Activated CD8-positive, alpha-beta memory T cell treated with anti-CD3 and anti-CD28 coated beads, Interleukin-2, amount 50 U/mL, for 24 hours (primary cell): ENCODE measurements at regions not wholly inside any gene's neighbourhood (a gene's known extent, or its start where the extent isn't known, plus 50 kb on each side); places are given as distances from the start of the nearest gene placed in this dataset.
"Not testable (repeated sequence)": the region's sequence is repeated elsewhere in the genome, so short reads cannot be mapped to it uniquely, and the experiment has no call there.

Experiments
- DNase-seq: peaks from one replicate; pipeline ENCODE4 v3.0.0-alpha.2; 2020; ENCODE audit errors: extremely low read depth

DNA sequence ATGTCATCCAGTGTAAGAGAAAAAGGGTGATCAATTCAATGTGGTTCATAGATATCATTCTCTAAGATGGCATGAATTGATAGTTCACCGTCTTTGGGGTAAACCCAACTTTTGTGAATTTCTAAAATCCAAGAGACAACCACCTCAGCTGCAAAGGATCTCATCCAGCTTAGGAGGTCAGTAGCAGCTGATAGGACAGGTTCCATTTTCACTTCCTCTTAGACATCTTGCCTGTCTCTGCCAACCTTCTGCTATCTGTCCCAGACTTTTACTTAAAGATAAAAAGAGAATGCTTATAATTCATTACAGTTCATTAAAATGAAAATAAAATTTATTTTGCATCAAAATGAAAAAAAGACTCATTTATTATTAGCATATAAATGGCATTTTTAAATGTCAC is 468.2 kb downstream of the XYLT1 start:
- DNase-seq: no peak

DNA sequence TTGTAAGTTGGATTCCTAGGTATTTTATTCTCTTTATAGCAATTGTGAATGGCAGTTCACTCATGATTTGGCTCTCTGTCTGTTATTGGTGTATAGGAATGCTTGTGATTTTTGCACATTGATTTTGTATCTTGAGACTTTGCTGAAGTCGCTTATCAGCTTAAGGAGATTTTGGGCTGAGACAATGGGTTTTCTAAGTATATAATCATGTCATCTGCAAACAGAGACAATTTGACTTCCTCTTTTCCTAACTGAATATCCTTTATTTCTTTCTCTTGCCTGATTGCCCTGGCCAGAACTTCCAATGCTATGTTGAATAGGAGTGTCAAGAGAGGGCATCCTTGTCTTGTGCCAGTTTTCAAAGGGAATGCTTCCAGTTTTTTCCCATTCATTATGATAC is 464.8 kb downstream of the XYLT1 start:
- not testable (repeated sequence) for DNase-seq

DNA sequence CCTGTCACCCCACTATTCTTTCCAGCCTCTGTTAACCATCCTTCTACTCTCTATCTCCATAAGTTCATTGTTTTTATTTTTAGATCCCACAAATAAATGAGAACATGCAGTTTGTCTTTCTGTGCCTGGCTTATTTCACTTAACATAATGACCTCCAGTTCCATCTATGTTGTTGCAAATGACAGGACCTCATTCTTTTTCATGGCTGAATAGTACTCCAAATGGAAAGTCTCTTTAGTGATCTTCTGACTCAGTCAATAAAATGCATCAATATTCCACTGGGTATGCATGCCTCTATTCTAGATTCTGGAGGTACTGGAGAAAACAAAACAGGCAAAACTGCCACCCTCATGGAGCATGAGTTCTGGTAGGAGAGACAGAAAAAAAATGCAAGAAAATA is 459.0 kb downstream of the XYLT1 start:
- no peak for DNase-seq

DNA sequence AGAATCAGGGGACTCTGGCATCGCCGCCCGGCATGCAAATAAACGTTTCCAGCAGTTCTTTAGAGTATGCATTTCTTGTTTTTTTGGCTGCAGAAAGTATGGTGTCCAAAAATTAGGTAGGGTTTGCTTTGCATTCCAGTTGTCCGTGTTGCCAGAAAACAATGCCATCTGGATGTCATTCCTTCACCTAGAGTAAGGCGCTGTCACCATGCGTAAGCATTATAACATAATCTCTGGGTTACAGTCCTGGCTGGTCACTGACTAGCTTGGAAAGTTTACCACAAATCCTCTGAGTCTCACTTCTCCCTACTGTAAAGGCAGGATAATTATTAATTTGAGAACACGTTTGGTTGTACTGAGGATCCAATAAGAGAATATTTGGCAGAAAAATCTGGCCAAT is 457.7 kb downstream of the XYLT1 start:
- no peak for DNase-seq

DNA sequence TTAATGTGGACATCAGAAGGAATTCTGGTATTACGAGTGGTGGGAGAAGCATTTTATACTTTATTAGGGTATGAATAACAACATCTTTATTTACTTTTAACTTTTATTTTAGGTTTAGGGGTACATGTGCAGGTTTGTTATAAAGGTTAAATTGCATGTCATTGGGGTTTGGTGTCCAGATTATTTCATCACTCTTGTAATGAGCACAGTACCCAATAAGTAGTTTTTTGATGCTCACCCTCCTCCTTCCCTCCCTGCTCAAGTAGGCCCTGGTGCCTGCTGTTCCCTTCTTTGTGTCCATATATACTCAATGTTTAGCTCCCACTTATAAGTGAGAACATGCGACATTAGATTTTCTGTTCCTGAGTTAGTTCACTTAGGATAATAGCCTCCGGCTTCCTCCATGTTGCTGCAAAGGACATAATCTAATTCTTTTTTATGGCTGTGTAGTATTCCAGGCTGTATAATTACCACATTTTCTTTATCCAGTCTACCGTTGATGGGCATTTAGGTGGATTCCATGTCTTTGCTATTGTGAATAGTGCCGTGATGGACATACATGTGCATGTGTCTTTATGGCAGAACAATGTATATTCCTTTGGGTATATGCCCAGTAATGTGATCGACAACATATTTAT is 456.2 kb downstream of the XYLT1 start:
- no peak for DNase-seq

DNA sequence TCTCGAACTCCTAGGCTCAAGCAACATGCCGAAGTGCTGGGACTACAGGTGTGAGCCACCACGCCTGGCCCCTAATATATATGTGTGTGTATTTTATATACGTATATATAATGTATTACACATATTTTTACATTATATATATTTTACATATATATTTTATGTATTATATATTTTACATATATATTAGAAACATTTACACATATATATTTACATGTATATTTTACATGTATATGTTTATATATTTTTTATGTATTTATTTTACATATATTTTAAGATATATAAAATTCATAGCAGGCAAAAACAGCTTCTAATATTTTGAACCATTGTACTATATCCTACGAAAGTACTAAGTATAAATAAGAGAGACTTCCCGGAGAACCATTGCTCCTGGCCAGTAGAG is 455.1 kb downstream of the XYLT1 start:
- no peak for DNase-seq

DNA sequence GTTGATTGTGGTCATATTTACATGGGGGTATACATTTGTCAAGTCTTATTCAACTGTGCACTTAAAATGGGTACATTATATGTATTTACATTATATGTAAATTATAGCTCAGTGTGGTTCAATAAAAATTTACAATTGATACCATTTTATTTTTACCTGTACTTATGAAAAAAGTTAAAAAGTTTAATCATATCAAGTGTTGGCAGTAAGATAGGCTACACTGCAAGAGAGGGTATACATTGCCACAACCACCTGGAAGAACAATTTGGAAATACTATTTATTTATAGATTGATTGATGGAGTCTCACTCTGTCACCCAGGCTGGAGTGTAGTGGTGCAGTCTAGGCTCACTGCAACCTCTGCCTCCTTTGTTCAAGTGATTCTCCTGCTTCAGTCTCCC is 453.3 kb downstream of the XYLT1 start:
- no peak for DNase-seq

DNA sequence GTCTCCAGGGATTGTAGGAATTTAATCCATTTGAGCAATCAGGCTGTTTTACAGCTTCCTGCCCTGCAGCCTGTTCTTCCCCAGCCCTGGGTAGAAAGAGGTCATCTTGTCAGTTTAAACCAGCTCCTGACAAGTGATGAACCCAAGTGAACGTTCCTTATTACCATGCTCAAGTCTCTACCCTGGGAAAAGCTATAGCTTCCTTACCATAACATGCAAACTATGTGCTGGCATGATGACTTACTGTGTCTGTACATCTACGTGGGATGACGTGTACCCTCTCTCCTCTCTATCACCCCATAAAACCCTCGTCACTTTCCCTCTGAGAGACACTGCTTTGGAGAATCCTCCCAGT is 452.2 kb downstream of the XYLT1 start:
- DNase-seq: no peak

DNA sequence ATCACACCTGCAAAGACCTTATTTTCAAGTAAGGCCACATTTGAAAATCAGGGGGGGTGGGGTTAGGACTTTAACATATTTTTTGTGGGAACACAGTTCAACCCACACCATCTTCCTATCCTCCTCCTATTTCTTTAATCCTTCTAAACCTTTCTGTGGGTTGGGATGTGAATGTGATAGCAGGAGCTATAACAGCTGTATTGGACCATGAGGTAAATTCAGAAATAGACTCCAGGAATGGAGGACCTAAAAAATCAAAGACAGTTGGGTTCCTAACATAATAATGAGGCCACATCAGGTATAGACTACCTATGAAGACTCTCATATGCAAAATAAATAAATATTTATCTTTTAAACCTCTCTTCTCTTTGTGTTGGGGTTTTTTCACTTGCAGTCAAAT is 451.4 kb downstream of the XYLT1 start:
- DNase-seq: no peak

DNA sequence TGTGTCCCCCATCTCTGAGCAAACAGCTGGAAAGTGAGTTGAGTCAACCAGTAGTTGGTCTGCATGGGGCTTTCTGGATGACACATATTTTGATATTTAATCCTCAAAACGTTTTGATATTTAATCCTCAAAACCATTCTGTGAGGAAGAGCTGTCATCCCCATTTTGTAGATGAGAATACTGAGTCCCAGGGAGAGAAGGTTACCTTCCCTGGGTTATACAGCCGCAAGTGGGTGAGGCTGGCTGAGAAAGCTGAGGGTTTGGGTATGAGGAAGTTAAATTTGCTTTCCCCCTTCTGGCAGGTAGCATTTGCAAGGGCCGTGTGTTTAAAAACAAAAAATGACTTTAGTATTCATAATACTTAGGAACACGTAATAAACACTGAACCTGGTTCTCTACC is 447.2 kb downstream of the XYLT1 start:
- no peak for DNase-seq

DNA sequence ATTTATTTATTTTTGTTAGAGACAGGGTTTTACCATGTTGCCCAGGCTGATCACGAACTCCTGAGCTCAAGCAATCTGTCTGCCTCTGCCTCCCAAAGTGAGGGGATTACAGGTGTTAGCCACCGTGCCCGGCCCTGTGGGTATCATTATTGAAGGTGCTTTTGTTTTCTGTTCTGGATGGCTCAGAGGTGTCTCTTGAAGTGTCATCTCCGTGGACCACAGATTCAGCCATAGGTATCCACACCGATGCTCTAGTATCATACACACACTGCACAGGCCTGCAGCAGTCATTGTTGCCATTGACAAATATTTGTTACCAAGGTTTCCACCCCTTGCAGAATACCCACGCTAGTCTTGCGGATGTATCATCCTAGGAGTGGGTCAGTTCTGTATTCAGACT is 446.2 kb downstream of the XYLT1 start:
- no peak for DNase-seq

DNA sequence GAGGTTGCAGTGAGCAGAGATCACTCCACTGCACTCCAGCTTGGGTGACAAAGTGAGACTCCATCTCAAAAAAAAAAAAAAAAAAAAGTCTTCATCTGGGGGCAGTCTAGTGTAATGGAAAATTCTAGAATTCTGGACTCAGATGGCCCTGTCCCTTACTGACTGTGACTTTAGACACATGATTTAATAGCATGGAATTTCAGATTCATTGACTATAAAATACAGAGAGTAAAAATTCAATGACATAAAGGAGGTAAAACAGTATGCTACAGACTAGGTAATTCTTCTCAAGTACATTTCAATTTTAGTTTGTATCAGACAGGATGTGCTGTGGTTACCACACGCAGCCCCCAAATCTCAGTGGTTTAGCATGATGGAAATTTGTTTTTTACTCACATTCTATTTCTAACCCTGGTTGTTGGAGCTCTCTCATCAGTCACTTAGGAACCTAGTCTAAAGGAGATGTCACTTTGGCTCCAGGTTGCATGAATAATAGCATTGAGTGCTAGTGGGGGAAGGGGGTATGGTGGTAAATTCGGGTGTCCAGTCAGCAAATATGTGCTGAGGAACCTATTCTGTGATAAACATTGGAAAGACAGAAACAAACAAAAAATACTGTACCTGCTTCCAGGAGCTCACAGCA is 444.0 kb downstream of the XYLT1 start:
- no peak for DNase-seq

DNA sequence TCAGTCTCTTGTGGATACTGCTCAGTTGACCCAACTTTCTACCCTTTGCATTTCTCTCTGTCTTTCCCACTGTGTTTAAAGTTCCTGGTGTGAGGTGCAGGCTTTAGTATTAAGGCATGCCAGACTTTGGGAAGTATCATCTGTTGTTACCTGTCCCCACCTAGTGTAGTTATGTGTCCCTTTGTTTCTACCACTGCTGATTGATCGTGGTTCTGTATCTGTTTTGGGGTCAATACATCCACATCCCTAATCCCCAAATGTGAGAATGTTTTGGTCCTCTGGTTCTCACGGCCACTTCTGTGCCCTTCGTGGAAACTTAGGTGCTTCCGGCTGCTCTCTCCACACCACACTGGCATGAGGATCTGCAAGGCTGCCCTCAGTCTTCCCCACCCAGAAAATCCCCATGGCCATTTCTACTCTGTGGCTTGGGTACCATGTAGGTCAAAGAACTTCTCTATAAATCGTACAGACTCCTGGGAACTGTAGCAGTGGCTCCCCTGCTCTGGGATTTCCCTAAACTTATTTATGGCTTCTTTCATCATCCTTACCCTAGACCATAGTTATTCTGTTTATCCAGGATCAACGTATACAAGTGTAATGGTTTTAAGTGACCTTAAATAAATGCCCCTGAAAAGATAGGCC is 443.2 kb downstream of the XYLT1 start:
- no peak for DNase-seq

DNA sequence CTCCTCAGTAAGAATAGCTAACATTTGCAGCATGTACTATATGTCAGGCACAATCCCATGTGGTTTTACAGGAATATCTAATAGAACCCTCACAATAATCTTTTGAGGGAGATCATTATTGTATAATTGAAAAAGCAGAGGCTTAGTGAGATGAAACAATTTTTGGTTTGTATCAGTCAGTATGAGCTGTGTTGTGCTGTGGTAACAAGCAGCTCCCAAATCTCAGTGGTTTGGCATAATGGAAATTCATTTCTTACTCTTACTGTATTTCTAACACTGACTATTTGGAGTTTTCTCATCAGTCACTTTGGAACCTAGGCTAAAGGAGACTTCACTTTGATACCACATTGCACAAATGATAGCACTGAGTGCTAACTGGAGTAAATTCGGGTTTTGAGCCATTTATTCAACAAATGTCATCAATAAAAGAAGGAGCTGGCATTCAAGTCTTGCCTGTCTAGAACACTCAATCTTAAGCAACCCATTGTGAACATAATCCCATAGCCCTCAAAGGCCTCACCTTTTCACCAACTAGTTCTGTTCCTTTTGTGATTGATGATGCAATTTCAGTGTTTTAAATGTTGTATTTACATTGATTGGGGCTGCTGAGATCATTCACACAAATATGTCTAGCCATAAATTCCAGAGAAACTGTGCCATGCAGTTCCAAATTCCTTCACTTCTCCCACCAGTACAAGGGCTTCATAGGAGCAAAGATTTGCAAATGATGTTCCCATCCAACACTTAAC is 441.0 kb downstream of the XYLT1 start:
- no peak for DNase-seq

DNA sequence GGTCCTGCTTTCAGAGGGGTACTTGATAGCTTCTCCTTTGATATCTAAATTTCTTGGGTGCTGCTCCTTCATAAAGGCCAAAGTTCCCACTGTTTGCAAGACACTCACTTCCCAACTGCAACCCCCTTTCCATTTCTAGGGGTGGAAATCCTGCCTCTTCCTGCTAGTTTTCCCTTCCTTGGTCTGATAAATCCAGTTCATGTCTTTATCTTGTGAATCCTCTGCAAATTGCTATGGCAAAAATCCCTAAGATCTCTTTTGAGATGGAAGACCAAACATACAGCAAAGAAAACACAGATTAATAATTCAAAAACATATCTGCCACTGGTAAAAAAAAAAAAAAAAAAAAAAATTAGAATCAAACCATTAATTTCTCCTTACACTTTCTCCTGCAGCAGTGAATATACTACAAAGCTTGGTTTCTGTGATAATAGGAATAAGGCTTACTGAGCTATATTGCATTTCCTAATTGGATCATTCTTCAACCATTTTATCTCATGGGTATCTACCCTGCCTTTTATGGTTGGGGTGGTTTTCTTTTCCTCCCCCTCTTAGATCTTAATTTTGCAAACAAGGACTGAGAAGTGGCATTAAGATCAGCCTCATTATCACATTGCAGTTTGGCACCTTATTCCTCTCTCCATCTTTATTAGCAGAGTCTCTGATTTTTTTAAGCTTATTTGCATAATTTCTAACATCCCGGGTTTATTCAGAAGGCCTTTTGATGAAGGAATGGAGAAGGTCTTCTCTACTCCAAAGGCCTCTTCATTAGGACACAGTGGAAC is 439.1 kb downstream of the XYLT1 start:
- DNase-seq: no peak

DNA sequence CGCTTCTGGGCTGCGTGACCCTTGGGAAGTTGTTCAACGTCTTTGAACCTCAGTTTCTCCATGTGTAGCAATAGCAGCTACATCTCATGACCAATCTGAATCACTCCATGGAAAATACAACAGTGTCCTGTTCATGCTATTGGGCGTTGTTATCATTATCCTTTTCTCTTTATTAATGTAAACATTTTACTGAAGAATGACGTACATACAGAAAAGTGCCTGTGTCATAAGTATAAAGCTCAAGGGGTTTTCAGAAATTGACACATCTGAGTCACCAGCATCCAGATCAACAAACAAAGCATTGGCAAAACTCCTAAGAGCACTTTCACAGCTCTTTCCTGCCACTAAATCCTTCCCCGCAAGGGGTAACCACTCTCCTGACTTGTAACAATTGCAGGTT is 438.4 kb downstream of the XYLT1 start:
- no peak for DNase-seq

DNA sequence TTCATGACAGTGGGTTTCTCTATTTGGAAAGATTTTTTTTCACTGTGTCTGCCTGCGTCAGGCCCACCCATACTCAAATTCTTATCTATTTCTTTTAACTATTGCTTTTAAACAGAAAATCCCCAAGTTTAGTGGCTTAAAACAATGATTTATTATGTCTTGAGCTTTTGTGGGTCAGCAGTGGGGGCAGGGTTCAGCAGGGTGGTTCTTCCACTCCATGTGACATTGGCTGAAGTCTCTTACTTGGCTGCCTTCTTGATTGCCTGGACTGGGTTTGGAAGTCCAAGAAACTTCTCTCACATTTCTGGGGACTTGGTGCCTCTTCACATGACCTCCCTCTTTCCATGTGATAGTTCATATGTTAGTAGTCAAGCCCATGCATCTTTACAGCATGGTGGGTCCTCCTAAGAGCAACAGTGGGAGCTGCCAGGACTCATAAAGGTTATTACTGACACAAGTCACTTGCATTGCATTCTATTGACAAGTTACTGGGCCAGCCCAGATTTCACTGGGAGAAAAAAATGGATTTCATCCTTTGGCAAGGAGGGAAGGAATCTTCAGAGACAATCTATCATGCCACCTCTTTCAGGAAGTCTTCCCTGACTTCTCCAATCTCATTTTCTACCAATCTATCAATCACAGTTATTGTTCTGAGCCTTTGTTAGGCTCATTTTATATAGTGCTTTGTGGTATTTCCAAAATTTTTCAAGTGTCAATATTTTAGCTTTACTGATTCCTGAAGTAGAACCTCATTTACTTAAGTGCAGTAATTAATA is 436.1 kb downstream of the XYLT1 start:
- no peak for DNase-seq

DNA sequence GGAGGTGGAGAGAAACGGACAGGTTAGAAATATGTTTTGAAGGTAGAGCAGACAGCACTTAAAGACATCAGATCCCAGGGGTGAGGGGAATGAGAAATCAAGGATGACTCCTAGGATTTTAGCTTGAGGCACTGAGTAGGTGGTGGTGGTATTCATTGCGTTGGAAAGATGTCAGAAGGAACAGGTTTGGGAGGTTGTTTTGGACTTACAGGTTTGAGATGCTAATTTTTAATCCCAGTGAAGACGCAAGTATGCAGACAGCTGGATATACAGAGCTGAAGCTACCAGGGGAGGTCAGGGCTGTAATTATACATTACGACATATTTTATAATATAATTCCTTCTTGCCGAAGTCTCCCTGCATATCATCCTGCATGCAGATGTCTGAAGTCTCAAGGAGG is 433.3 kb downstream of the XYLT1 start:
- DNase-seq: no peak

DNA sequence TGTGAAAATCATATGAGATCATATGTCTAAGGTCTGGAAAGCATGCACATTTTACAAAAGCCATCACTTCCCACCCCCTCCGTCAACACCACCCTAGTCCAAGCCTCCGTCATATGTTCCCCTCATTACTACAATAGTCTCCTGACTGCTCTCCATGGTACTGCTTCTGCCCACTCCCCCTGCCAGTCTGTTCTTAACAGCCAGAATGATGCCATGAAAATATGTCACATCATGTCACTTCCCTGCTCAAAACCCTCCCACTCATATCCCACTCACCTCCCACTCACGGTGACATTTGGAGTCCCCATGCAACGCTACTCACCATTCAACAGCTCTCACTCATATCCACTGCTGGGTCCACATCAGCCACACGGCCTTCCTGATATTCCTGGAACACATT is 432.3 kb downstream of the XYLT1 start:
- DNase-seq: no peak

DNA sequence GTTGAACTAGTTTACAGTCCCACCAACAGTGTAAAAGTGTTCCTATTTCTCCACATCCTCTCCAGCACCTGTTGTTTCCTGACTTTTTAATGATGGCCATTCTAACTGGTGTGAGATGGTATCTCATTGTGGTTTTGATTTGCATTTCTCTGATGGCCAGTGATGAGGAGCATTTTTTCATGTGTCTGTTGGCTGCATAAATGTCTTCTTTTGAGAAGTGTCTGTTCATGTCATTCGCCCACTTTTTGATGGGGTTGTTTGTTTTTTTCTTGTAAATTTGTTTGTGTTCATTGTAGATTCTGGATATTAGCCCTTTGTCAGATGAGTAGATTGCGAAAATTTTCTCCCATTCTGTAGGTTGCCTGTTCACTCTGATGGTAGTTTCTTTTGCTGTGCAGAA is 421.7 kb downstream of the XYLT1 start:
- not testable (repeated sequence) for DNase-seq

DNA sequence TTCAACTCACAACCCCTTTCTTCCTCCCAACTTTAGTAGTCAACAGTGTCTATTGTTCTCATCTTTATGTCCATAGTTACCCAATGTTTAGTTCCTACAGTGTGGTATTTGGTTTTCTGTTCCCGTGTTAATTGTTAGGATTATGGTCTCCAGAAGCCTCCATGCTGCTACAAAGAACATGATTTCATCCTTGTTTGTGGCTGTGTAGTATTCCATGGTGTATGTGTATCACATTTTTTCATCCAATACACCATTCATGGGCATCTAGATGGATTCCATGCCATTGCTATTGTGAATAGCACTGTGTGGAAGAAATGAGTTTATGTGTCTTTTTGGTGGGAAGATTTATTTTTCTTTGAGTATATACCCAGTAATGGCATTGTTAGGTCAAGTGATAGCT is 420.3 kb downstream of the XYLT1 start:
- DNase-seq: no peak
